OCI-LY3 (cell line): ENCODE measurements at regions not wholly inside any gene's neighbourhood (a gene's known extent, or its start where the extent isn't known, plus 50 kb on each side); places are given as distances from the start of the nearest gene placed in this dataset.

Experiments used
- H2AFZ ChIP-seq: fragments of 200-600, 300-600 bp; shearing (Covaris generic); 2 replicates; pipeline ENCODE4 v1.6.0; 2014; ENCODE audit warnings: antibody characterized with exemption, low read depth, low read length
- H3K27ac ChIP-seq: fragments of 200-600, 300-600 bp; sonication (generic); 2 replicates; pipeline ENCODE4 v1.5.1; 2014; ENCODE audit warnings: mild to moderate bottlenecking, low read length, moderate library complexity, mixed read lengths
- H3K27me3 ChIP-seq: fragments of 200-600, 300-600 bp; sonication (generic); 2 replicates; pipeline ENCODE4 v1.6.1; 2014; ENCODE audit warnings: low read depth, low read length, mixed read lengths
- H3K36me3 ChIP-seq: fragments of 200-600, 300-600 bp; sonication (generic); replicated peaks from 2 replicates; pipeline ENCODE3; 2014; ENCODE audit warnings: low read depth, low read length, mixed read lengths
- H3K4me1 ChIP-seq: fragments of 300-600, 200-600 bp; sonication (generic); 2 replicates; pipeline ENCODE4 v1.6.1; 2014; ENCODE audit warnings: low read length, mixed read lengths
- H3K4me2 ChIP-seq: fragments of 200-600, 300-600 bp; sonication (generic); 2 replicates; pipeline ENCODE4 v1.6.1; 2014; ENCODE audit warnings: low read length, mixed read lengths
- H3K4me3 ChIP-seq: fragments of 300-600, 200-600 bp; sonication (generic); 2 replicates; pipeline ENCODE4 v1.5.1; 2014; ENCODE audit warnings: antibody characterized with exemption, mild to moderate bottlenecking, low read length, moderate library complexity
- H3K79me2 ChIP-seq: fragments of 300-600, 200-600 bp; shearing (Covaris generic); 2 replicates; pipeline ENCODE4 v1.6.1; 2014; ENCODE audit warnings: mild to moderate bottlenecking, low read length, mixed read lengths
- H3K9ac ChIP-seq: fragments of 300-600, 200-600 bp; shearing (Covaris generic); 2 replicates; pipeline ENCODE4 v1.6.0; 2014; ENCODE audit warnings: mild to moderate bottlenecking, low read length, moderate library complexity
- H3K9me3 ChIP-seq: fragments of 200-600, 300-600 bp; shearing (Covaris generic); 2 replicates; pipeline ENCODE4 v1.6.1; 2014; ENCODE audit warnings: low read length, mixed read lengths; ENCODE audit not compliant: insufficient read depth
- H4K20me1 ChIP-seq: fragments of 200-600, 300-600 bp; sonication (generic); 2 replicates; pipeline ENCODE4 v1.6.1; 2016; ENCODE audit warnings: low read length, mixed read lengths; ENCODE audit not compliant: insufficient read depth
- EZH2phosphoT487 ChIP-seq: fragments of 200-600 bp; shearing (Covaris generic); IDR thresholded peaks from 2 replicates; pipeline ENCODE4 v1.6.1; 2018; ENCODE audit warnings: antibody characterized with exemption, mixed run types, low read depth
- TF ChIP-seq, protein P1 (sequence below): fragments of 200-600, 300-600 bp; sonication (generic); IDR thresholded peaks from 2 replicates; pipeline ENCODE4 v1.5.1; 2014; ENCODE audit warnings: antibody characterized with exemption, low read length, low read depth

DNA sequence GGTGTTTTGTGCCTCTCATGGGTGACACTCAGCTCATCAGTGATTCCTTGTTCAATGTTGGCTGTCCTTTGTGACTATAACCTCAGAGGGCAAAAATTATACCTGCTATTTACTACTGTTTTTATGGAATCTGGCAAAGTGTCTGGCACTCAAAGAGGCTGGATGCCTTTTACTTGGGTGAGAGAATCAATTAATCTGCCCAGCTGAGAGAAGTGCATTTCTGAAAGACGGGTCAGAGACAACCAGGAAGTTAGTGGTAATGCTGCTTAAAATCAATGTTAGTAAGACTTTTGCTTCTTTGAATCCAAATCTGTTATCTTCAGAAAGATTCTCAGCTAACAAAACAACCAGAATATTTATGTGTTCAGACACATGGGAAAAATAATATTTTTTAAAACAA is 436.2 kb upstream of the SUCLG2 start:
- no peak overlapping the region for H3K9ac ChIP-seq
- H4K20me1 ChIP-seq, result no peaks in the 10 kb centered on the region
- no peaks in the 10 kb centered on the region for H3K36me3 ChIP-seq
- H3K27ac ChIP-seq, result no peak overlapping the region
- H3K79me2 ChIP-seq, result no peaks in the 10 kb centered on the region
- H3K4me3 ChIP-seq, result no peak overlapping the region
- H3K4me1 ChIP-seq, result no peaks in the 10 kb centered on the region
- TF ChIP-seq, protein P1, sequence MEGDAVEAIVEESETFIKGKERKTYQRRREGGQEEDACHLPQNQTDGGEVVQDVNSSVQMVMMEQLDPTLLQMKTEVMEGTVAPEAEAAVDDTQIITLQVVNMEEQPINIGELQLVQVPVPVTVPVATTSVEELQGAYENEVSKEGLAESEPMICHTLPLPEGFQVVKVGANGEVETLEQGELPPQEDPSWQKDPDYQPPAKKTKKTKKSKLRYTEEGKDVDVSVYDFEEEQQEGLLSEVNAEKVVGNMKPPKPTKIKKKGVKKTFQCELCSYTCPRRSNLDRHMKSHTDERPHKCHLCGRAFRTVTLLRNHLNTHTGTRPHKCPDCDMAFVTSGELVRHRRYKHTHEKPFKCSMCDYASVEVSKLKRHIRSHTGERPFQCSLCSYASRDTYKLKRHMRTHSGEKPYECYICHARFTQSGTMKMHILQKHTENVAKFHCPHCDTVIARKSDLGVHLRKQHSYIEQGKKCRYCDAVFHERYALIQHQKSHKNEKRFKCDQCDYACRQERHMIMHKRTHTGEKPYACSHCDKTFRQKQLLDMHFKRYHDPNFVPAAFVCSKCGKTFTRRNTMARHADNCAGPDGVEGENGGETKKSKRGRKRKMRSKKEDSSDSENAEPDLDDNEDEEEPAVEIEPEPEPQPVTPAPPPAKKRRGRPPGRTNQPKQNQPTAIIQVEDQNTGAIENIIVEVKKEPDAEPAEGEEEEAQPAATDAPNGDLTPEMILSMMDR, result no peak
- no peak overlapping the region for H3K4me2 ChIP-seq
- H3K27me3 ChIP-seq, result peaks cover 12% of the 10 kb centered on the region
- H2AFZ ChIP-seq, result no peak overlapping the region
- H3K9me3 ChIP-seq, result no peaks in the 10 kb centered on the region

DNA sequence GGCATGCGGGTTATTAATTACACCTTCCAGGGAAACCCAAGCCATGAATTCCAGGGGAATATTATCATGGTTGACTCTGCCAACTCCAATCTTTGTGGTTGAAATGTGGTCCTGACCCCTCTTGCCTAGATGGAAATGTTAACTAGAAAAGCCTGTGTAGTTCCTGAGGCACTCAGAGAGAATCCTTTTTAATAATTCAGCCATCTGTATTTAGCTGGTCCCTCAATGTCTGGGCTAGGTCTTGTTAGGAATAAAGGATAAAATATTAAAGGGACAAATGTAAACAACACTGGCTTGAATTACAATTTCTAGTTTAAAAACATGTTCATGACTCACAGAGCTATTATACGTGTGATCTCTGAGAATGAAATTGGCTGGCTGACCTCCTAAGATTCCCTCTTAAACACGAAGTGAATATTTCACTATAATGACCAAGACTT is 435.2 kb upstream of the SUCLG2 start:
- Histone ChIP-seq H3K27me3 (peaks cover 12% of the 10 kb centered on the region), H3K9me3 (no peaks in the 10 kb centered on the region), H2AFZ (no peak overlapping the region), H3K79me2 (no peaks in the 10 kb centered on the region), H3K4me2 (no peak overlapping the region), H3K27ac (no peak overlapping the region), H3K4me3 (no peak overlapping the region), H3K36me3 (no peaks in the 10 kb centered on the region), H4K20me1 (no peaks in the 10 kb centered on the region), H3K9ac (no peak overlapping the region), H3K4me1 (no peaks in the 10 kb centered on the region)
- TF ChIP-seq, protein P1, result no peak
- no peak for TF ChIP-seq EZH2phosphoT487

DNA sequence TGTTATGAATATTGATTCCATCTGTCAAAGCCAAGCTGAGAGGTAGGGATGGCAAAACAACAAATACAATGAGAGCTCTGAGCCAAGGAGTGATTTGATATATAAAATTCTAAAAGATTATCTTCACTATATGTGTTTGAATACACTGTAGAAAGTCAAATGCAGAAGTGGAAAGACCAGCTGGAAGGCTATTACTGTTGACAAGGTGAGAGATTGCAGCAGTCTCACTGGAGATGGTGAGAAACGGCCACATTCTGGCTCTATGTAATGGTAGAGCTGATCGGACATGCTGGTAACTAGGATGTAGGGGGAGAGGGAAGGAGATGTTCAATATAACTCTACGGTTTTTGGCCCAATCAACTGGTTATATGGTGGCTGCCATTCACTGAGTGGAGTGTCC is 434.2 kb upstream of the SUCLG2 start:
- H3K27ac ChIP-seq, result no peak overlapping the region
- H3K79me2 ChIP-seq, result no peaks in the 10 kb centered on the region
- peaks cover 12% of the 10 kb centered on the region for H3K27me3 ChIP-seq
- no peaks in the 10 kb centered on the region for H3K36me3 ChIP-seq
- no peak overlapping the region for H3K9ac ChIP-seq
- no peak overlapping the region for H2AFZ ChIP-seq
- no peaks in the 10 kb centered on the region for H3K9me3 ChIP-seq
- no peak overlapping the region for H3K4me3 ChIP-seq
- H4K20me1 ChIP-seq, result no peaks in the 10 kb centered on the region
- H3K4me1 ChIP-seq, result no peaks in the 10 kb centered on the region
- TF ChIP-seq, protein P1, result no peak
- H3K4me2 ChIP-seq, result no peak overlapping the region

DNA sequence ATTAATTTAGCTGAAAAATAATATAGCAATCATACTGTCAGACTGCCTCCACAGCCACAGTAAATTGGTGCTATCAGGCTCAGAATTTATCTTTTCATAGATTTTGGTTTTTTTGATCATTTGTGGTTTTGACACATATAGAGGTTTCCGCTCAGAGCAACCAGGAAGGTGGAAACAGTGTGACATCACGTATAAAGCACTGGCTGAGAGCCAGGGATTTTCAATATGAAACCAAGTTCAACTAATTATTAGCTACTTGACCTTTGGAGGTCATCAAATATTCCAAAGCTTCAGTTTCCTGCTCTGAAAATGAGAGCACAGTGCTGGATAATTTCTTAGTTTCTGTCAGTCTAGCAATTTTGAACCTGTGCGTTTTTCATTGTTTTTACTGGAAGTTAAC is 433.8 kb upstream of the SUCLG2 start:
- no peak overlapping the region for H3K9ac ChIP-seq
- H3K4me3 ChIP-seq, result no peak overlapping the region
- H3K4me2 ChIP-seq, result no peak overlapping the region
- H3K36me3 ChIP-seq, result no peaks in the 10 kb centered on the region
- H2AFZ ChIP-seq, result no peak overlapping the region
- H4K20me1 ChIP-seq, result no peaks in the 10 kb centered on the region
- no peak overlapping the region for H3K27ac ChIP-seq
- H3K9me3 ChIP-seq, result no peaks in the 10 kb centered on the region
- no peaks in the 10 kb centered on the region for H3K4me1 ChIP-seq
- H3K27me3 ChIP-seq, result peaks cover 12% of the 10 kb centered on the region
- no peaks in the 10 kb centered on the region for H3K79me2 ChIP-seq
- no peak for TF ChIP-seq EZH2phosphoT487
- TF ChIP-seq, protein P1, result no peak
